Small intestine (tissue), 7 donors: ENCODE measurements at regions not wholly inside any gene's neighbourhood (a gene's known extent, or its start where the extent isn't known, plus 50 kb on each side); places are given as distances from the start of the nearest gene placed in this dataset.

Experiments
- DNase-seq, 2 donors: peaks; one replicate each; pipeline versions ENCODE4 v3.0.0 to v3.0.0-alpha.2; 2013
- FAIRE-seq: peaks from 2 replicates; lab custom pipeline; 2012; peaks lifted over from hg19 to GRCh38; lab: Jason Lieb, UNC
- H3K27ac ChIP-seq, 3 donors: one replicate each; pipeline ENCODE4 v1.5.1; 2013; ENCODE audit warnings: low read length in 2 of 3, mild to moderate bottlenecking in 2 of 3, control low read depth in 1 of 3, inconsistent platforms in 1 of 3, low read depth in 1 of 3, moderate library complexity in 1 of 3
- H3K27me3 ChIP-seq, 3 donors: one replicate each; pipeline ENCODE4 v1.6.1; 2013; ENCODE audit warnings: low read length in 3 of 3, inconsistent platforms in 1 of 3; ENCODE audit not compliant: control insufficient read depth in 3 of 3, insufficient read depth in 3 of 3
- H3K36me3 ChIP-seq, 3 donors: one replicate each; pipeline ENCODE4 v1.6.1; 2013; ENCODE audit warnings: low read length in 3 of 3, inconsistent platforms in 1 of 3, low read depth in 1 of 3, mild to moderate bottlenecking in 1 of 3, moderate library complexity in 1 of 3; ENCODE audit not compliant: control insufficient read depth in 3 of 3, insufficient read depth in 2 of 3
- H3K4me1 ChIP-seq, 3 donors: one replicate each; pipeline ENCODE4 v1.6.1; 2013; ENCODE audit warnings: low read length in 2 of 3, inconsistent platforms in 1 of 3, low read depth in 1 of 3, mild to moderate bottlenecking in 1 of 3, moderate library complexity in 1 of 3; ENCODE audit not compliant: control insufficient read depth in 3 of 3, insufficient read depth in 2 of 3
- H3K4me3 ChIP-seq, 3 donors: one replicate each; pipeline ENCODE4 v1.5.1; 2013; ENCODE audit warnings: low read length in 3 of 3, control low read depth in 1 of 3, inconsistent platforms in 1 of 3, low read depth in 1 of 3, mild to moderate bottlenecking in 1 of 3, moderate library complexity in 1 of 3
- H3K9me3 ChIP-seq, 2 donors: one replicate each; pipeline ENCODE4 v1.6.1; 2013; ENCODE audit warnings: low read depth in 1 of 2, low read length in 1 of 2; ENCODE audit not compliant: control insufficient read depth in 2 of 2, insufficient read depth in 1 of 2
- WGBS, 3 donors: extraction: QIAGEN DNeasy Blood & Tissue Kit; methylation state at CpG; one replicate each; pipeline ENCODE4 v1.1.7; 2013; 5-methylcytosine and 5-hydroxymethylcytosine counted together
- donor health status: healthy with polysubstance abuse.
- donor health status: control.
- donor health status: control.
- donor health status: Bipolar disorder and iron deficiency.
- donor health status: healthy.

DNA sequence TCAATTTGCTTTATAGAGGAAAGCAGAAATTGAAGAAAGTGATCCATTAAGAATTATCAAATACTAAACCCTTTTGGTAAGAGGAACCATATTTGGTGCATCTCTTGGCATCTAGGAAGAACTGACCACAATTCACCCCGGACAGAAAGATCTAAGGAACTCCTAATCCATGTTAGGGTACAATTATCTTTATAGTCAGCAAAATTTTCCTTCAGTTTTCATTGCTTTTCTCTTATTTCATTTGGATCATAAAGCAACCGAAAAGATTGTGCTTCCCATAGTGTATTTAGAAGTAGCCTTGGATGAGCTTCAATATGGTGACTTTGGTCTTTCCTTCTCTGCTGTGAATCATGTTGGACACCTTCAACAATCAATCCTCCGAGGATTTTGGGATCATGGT lies 50.1 kb upstream of the IGFBP5 start:
- Histone ChIP-seq H3K4me1 (peaks cover 0 to 5% (median 0%) of the 10 kb centered on the region in 3 donors), H3K27me3 (no peaks in the 10 kb centered on the region), H3K36me3 (no peaks in the 10 kb centered on the region), H3K27ac (no peak overlapping the region), H3K9me3 (no peaks in the 10 kb centered on the region), H3K4me3 (no peak overlapping the region)
- 66 to 80% (median 76%) methylated on average over 3 of the region's 3 CpGs for WGBS, 3 donors
- FAIRE-seq (no peak), DNase-seq (no peak)
